Myocyte (in vitro differentiated cells): ENCODE measurements at regions not wholly inside any gene's neighbourhood (a gene's known extent, or its start where the extent isn't known, plus 50 kb on each side); places are given as distances from the start of the nearest gene placed in this dataset.
A peak's percentile ranks its signal among the peaks of the same experiment; 100 is the strongest.
"Not testable (repeated sequence)": the region's sequence is repeated elsewhere in the genome, so short reads cannot be mapped to it uniquely, and the experiment has no call there.

ENCODE experiments used
- DNase-seq: peaks from one replicate; pipeline ENCODE4 v3.0.0-alpha.2; 2012; ENCODE audit warnings: low read depth

DNA sequence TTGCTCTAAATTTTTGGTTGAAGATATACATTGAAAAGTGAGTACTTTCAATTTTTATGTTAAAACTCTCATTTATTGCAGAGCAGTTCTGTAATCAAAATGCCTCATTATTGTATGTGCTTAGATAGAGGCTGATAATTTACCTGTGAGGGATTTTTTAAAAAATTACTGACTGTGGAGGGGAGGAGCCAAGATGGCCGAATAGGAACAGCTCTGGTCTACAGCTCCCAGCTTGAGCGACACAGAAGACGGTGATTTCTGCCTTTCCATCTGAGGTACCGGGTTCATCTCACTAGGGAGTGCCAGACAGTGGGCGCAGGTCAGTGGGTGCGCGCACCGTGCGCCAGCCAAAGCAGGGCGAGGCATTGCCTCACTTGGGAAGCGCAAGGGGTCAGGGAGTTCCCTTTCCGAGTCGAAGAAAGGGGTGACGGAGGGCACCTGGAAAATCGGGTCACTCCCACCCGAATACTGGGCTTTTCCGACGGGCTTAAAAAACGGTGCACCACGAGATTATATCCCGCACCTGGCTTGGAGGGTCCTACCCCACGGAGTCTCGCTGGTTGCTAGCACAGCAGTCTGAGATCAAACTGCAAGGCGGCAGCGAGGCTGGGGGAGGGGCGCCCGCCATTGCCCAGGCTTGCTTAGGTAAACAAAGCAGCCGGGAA, 89.4 kb downstream of the DDX11 start:
- not testable (repeated sequence) for DNase-seq

DNA sequence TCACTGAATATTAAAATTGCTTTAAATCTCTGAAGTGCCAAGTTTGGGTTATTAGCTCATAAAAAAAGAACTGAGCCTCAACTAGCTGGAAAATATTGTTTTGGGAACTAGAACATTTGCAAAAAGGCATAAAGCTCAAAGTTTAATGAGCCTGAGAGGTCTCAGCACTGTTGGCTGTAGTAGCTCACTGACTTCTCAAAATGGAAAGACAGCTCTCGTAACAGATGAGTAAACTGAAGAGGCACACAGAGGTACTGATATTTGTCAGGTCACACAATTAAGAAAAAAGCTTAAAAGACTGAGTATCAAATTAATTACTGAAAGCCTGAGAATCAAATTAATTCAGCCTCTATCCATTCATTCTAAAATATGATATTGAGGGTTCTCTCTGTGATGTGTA, 100.6 kb downstream of the DDX11 start:
- DNase-seq = not testable (repeated sequence)

DNA sequence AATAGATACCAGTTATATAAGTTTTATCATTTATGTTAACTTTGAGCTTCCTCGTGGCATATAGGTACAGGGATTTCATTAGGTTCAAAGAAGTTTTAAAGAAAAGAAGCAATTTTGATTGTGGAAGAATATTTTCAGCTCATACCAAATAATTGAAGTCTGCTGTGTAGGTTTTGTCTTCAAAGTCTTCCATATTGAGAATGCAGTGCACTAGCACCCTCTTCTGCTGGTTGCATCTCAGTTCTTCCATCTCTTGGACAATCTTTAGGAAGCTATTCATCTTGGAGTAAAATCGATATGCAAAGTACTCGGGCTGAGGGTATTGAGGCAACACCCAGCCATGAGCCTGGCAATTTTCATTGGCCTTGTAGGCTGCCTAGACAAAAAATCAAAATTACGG, 103.9 kb downstream of the DDX11 start:
- DNase-seq = not testable (repeated sequence)

DNA sequence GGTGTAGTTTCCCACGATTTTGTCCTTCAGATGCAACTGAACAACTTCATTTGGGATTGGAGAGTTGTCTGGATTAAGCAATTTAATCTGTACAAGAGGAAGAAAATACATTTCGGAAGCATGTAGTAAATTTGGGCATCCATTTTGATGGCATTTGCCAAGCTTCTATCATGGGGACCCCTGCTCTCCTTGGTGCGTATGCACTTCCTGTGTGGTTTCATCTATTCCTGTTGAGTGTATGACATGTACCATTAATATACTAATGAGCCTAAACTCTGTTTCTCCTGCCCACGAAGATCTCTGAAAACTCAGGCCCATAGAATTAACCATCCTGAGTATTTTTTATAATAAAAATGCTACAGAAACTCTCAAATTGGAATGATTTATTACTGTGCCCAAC, 105.2 kb downstream of the DDX11 start:
- DNase-seq = not testable (repeated sequence)

DNA sequence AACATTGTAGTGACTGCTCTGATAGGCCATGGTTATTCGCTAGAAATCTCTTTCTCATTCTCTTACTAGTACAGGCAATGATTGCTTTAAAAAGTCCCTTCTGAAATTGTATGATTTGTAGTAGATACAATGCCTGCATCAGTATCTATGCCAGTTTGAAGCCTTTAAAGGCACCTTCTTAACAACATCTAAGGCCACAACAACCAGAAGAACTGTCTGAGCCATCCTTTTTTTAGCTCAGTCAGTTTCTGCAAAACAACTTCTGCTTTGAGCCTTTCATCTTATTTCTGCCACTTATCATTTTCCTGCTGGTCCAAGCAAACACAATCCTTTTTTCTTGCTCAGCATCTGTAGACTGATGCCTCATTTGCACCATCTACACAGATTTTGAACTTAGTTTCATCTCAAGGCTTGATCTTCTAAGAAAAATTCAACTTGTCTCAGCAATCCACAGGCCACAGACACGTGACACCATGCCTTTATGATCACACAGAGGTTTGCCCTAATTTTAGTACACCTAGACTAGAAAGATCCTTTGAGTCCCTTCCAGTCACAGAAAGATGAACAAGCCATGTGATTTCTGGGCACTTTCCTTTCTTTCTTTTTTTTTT, 106.1 kb downstream of the DDX11 start:
- not testable (repeated sequence) for DNase-seq

DNA sequence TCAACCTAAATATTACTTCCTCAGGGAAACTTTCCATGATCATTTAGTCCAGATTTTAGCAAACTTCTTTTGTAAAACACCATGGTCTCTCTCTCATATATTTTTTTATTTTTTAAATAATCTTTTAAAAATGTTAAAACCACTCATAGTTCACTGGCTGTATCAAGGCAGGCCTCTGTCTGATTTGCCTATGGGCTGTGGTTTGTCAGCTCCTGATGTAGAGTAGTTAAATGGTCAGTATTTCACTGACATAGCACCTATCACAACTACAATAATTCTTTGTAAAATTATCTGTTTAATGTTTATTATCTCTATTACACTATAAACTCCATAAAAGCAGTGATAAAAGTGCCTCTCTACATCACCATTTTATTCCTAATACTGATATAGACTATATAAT, 108.9 kb downstream of the DDX11 start:
- DNase-seq = not testable (repeated sequence)

DNA sequence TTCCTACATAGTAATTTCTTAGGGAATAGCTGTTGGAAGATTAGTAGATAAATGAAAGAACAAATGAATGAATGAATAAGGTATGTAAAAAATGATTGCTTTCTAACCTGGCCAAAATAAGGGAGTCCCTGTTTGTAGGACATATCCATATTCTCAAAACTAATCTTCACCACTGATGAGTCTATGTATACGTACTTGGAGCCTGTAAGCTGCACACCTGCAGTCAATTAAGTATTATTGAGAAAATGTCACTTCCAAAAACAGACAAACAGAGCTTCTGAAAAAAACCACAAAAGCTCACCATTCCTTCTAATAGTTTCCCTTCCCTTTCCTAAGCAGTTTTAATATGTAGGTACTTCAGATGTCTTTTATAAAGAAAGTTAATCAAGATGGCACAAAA, 109.4 kb downstream of the DDX11 start:
- not testable (repeated sequence) for DNase-seq

DNA sequence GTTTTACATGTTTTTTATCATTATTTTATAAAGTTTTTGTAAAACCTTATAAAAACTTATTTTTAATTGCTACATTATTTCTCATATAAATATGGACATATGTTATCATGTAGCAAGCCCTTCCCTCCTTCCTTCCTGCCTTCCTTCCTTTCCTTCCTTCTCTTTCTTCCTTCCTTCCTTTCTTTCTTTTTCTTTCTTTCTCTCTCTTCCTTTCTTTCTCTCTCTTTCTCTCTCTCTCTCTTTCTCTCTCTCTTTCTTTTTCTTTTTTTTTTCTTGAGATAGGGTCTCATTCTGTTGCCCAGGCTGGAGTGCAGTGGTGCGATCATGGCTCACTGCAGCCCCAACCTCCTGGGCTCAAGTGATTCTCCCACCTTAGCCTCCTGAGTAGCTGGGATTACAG, 110.2 kb downstream of the DDX11 start:
- not testable (repeated sequence) for DNase-seq

DNA sequence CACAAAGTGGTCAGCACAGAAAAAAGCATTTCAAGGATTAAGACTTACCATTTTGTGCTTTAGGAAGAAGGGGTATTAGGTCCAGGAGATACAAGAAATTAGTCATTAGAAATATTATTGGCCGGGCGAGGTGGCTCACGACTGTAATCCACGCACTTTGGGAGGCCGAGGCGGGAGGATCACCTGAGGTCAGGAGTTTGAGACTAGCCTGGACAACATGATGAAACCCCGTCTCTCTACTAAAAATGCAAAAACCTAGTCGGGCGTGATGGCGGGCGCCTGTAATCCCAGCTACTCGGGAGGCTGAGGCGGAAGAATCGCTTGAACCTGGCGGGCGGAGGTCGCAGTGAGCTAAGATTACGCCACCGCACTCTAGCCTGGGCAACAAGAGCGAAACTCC, 111.0 kb downstream of the DDX11 start:
- not testable (repeated sequence) for DNase-seq

DNA sequence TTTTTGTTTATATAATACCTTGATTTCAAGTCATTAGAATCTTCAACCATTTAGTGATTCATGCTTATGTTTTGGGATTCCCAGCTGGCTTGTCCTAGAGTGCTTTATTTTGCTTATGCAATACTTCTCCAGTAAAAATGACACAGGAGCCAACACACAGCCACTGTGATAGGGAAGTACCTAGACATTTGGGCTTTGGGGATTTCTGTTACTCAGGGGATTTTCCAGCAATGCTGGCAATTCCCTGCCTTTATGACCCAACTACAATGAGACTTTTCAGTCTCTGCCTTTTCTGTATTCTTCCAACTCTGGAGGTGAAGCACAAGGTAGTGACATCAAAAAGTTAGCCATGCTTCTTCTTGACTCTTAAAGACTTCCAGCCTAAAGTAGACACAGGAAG, 119.0 kb downstream of the DDX11 start:
- not testable (repeated sequence) for DNase-seq

DNA sequence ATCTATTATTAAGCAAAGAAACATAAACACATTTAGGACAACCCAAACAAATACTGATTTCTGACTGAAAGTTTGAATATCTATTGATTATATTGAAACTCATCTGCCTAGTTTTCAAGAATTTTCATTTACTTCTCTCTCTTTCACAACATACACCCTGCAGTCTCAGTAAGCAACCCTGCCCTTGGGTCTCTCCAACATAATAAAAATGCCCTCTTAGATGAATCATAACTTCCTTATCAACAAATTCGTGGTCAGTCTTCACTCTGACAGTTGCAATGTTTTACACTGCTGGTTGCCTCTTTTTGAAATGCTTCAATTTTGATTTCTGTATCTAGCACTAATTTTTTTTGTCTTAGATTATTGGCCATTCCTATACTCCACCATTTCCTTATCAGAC, 122.0 kb downstream of the DDX11 start:
- DNase-seq = not testable (repeated sequence)

DNA sequence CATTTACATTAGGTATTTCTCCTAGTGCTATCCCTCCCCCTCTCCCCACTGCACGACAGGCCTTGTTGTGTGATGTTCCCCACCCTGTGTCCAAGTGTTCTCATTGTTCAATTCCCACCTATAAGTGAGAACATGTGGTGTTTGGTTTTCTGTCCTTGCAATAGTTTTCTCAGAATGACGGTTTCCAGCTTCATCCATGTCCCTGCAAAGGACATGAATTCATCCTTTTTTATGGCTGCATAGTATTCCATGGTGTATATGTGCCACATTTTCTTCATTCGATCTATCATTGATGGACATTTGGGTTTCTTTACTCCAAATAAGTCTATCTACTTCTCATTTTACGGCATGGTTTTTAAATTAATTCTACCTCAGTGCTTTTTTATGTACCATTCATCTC, 125.8 kb downstream of the DDX11 start:
- not testable (repeated sequence) for DNase-seq

DNA sequence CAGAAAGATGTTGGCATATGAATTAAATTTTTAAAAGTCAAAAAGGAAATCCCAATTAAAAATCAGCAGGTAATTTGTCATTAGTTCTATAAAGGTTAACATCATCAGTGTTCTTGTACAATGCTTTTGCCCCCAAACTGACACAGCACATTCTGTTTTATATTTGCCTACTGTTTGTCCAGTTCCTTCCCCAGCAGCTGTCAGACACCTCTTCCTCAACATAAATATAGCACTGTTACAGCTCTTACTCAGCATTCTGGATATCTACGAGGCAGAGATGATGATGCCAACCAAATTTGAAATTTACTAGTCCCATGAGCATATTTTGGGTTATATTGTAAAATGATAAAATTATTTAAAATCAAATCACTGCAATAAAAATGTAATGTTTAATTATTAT, 124.6 kb downstream of the SINHCAF start:
- peak; percentile 62 for DNase-seq

DNA sequence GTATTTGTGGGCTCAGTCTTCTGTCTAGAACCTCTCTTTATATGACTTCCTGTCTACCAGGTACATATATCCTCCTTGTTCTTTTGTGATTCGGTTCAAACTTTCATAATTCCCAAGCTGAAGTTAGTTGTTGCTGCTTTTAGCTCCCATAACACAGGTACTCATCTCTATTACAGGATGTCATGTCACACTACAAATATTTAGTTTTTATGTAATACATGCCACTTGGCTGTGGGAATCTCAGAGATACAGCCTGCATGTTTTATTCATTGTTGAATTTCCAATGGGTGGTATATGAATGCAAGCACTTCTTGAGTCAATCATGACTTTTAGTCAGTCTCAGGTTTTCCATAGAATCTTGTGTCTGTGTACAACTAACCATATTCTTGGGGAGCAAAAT, 122.7 kb downstream of the SINHCAF start:
- DNase-seq = no peak

DNA sequence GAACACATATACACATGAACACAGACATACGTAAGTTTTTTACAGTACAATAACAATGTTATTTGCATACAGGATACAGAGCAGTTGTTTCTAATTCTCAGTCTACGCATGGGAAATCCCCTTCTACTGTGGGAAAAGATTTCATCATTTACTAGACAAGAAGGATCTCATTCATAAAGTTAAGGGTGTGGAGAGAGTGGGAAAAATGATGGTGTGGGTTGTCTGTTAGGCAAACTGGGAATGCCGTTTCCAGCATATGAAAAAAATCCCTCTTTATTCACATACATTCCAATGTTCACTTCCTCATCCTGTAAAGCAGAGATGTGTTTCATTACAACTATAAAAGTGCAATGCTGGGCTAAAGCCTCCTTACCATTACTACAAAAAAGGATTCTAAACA, 120.9 kb downstream of the SINHCAF start:
- DNase-seq = no peak

DNA sequence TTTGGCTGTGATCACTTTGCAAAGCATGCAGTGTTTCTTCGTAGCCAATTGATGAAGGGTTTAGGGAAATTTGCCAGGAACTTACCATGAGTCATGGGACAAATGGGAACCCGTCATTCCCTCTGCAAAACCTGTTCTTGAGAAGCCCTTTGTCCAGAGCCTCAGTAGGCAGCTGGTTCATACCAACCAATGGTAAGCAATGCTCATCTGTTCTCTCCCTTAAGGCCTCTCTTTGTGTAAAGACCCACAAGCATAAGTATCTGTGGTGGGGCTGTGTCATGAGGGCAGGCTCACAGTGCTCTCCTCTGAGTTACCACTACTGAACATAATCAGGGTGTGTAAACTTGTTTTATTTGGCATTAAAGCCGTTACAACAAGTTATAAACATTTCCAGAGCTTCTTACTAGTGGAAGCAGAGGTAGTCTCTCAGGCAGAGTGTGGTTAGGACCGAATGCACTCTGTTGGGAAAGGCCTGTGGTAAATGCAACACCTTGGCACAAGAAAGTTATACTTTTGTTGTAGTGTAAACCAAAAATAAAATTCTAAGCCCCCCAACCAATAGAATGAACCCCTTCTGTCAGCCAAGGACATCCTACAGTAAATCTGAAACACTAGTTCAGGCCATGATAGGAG, 119.8 kb downstream of the SINHCAF start:
- DNase-seq = peak; percentile 85

DNA sequence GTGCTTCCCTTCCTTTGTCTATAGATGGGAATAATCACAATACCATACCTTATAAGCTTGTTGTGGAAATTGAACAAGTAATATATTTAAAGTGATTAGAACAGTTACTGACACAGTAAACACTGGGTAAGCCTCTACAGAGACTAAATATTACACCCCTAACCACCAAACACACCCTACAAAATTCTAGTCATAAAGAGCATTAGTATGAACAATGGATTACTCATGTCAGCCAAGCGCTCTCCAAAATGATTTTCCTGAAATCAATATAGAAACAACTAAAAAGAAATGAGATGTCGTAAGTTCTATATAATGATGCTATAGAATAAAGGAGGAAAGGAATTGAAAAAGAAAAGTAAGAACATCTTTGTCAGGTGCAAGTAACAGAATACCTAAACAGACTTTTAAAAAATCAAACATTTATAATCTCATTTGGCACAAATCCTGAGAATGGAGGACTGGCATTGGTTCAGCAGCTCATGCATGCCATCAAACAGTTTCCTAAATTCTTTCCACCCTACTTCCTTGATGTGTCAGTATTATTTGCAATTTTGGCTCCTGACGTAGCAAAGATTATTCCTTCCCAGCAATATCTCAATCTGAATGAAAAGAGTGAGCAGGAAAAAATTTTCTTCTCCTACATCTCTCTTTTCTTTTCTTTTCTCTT, 118.0 kb downstream of the SINHCAF start:
- no peak for DNase-seq

DNA sequence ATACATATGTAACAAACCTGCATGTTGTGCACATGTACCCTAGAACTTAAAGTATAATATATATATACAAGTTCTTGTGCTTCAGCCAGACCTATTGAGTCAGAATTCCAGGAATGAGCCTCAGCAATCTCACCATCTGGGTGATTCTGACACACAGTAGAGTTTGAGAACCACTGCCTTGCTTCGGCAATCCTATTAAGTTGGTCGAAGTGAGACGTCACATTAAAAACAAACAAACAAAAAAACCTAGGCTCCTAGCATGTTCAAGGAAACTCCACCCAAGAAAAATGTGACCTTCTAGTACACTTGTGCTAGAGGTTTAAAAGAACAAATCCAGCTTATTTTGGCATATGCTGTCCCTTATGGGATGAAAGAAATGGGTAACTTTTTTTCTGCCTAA, 115.8 kb downstream of the SINHCAF start:
- DNase-seq = no peak

DNA sequence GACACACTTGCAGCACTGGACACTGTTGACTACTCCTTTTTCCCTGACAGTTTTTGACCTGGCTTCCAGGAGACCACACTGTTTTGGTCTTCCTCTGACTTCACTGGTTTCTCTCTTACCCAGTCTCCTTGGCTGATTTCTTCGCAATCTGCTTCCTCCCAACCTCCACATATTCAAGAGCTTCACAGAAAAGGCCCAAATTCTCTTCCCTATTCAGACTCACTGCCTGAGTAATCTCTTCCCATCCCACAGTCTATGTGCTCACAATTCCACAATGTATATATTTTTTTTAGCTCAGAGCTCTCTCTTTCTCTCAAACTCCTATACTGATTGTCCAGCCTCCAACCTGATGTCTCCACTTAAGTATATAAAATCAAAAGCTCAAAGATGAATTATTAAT, 115.4 kb downstream of the SINHCAF start:
- DNase-seq = no peak

DNA sequence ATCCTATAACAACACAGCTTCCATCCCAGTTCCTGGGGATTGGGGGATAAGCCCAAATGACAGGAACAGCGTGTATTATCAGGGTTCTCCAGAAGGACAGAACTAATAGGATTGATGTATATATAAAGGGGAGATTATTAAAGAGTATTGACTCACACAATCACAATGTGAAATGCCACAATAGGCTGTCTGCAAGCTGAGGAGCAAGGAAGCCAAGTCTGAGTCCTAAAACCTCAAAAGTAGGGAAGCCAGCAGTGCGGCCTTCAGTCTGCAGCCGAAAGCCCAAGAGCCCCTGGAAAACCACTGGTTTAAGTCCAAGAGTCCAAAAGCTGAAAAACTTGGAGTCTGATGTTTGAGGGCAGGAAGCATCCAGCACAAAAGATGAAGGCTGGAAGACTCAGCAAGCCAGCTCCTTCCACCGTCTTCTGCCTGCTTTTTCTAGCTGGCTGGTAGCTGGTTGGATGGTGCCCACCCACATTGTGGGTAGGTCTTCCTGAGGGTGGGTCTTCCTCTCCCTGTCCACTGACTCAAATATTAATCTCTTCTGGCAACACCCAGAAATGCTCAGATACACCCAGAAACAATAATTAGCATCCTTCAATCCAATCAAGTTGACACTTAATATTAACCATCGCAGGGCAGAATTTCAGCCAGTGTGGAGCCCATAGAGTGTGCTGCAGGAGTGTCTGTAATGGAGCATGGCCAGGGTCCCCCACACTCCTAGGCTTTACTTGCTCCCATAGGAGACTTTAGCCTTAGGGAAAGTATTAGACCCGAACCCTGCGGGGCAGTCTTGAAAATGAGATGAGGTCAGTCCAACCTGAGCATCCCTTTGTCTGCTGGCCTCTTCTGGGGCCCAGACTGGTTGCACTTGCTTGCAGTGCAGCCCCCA, 111.1 kb downstream of the SINHCAF start:
- no peak for DNase-seq
